ENCODE measurements at regions not wholly inside any gene's neighbourhood (a gene's known extent, or its start where the extent isn't known, plus 50 kb on each side); places are given as distances from the start of the nearest gene placed in this dataset.

DNA sequence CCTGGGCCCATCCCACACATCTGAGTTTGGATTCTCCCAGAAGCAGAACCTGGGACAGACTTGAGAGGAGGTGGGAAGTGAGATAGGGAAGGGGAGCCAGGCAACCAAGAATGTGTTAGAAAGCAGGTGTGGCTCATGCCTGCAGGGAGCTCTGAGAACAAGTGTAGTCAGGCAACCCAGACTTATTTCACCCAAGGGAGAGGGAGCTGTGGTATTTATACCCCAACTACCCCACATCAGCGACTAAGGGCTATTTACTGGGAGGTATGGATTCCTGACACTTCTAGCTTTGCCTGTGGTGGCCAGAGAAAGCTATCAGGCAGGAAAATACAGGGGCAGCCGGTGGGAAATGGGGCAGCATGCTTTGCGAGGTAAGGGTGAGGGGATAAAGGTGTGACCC lies 125.8 kb upstream of the MSX1 start:
- TF ChIP-seq, protein P1, sequence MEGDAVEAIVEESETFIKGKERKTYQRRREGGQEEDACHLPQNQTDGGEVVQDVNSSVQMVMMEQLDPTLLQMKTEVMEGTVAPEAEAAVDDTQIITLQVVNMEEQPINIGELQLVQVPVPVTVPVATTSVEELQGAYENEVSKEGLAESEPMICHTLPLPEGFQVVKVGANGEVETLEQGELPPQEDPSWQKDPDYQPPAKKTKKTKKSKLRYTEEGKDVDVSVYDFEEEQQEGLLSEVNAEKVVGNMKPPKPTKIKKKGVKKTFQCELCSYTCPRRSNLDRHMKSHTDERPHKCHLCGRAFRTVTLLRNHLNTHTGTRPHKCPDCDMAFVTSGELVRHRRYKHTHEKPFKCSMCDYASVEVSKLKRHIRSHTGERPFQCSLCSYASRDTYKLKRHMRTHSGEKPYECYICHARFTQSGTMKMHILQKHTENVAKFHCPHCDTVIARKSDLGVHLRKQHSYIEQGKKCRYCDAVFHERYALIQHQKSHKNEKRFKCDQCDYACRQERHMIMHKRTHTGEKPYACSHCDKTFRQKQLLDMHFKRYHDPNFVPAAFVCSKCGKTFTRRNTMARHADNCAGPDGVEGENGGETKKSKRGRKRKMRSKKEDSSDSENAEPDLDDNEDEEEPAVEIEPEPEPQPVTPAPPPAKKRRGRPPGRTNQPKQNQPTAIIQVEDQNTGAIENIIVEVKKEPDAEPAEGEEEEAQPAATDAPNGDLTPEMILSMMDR (IDR thresholded peaks at IDR 0.05) = no peak
- no peak for TF ChIP-seq ZFX (IDR thresholded peaks at IDR 0.05; ENCODE audit: borderline replicate concordance)
